ENCODE measurements at regions not wholly inside any gene's neighbourhood (a gene's known extent, or its start where the extent isn't known, plus 50 kb on each side); places are given as distances from the start of the nearest gene placed in this dataset.

DNA sequence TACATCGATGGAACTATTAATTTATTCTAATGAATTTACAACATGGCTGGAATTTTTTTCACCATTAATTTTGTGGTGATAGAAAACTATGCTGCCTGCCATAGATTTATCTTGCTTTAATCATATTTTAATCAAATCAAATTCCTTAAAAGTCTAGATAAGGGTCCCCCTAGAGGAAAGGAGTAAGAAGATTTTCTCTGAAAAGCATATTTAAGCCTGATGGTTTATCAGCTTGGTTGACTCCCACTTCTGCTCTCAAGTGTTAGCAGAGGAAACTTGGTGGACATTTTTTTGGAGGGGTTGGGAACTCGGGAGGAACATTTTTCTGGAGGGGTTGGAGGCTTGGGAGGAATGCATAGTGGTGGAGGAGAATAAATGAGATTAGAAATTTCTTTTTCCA is 253.3 kb downstream of the KCNRG start:
- TF ChIP-seq CTCF (IDR thresholded peaks at IDR 0.05) = no peak
- TF ChIP-seq POLR2A (IDR thresholded peaks at IDR 0.05) = no peak

Measured in heart left ventricle (tissue), 13 donors.